ENCODE measurements at regions not wholly inside any gene's neighbourhood (a gene's known extent, or its start where the extent isn't known, plus 50 kb on each side); places are given as distances from the start of the nearest gene placed in this dataset.

GRCh38 chr5:30663536-30663935 lies 530.0 kb upstream of the CDH6 start:
- H3K79me2 ChIP-seq (ENCODE audit: control insufficient read depth, low read length) = no peaks in the 10 kb centered on the region
- no peaks in the 10 kb centered on the region for H3K9me3 ChIP-seq (ENCODE audit: control insufficient read depth, insufficient read depth, low read length)
- TF ChIP-seq EZH2phosphoT487 (IDR thresholded peaks at IDR 0.05; ENCODE audit: borderline replicate concordance, low read length) = no peak
- TF ChIP-seq, protein P1, sequence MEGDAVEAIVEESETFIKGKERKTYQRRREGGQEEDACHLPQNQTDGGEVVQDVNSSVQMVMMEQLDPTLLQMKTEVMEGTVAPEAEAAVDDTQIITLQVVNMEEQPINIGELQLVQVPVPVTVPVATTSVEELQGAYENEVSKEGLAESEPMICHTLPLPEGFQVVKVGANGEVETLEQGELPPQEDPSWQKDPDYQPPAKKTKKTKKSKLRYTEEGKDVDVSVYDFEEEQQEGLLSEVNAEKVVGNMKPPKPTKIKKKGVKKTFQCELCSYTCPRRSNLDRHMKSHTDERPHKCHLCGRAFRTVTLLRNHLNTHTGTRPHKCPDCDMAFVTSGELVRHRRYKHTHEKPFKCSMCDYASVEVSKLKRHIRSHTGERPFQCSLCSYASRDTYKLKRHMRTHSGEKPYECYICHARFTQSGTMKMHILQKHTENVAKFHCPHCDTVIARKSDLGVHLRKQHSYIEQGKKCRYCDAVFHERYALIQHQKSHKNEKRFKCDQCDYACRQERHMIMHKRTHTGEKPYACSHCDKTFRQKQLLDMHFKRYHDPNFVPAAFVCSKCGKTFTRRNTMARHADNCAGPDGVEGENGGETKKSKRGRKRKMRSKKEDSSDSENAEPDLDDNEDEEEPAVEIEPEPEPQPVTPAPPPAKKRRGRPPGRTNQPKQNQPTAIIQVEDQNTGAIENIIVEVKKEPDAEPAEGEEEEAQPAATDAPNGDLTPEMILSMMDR (IDR thresholded peaks at IDR 0.05; ENCODE audit: low read depth, low read length, poor library complexity, severe bottlenecking) = no peak
- H3K27me3 ChIP-seq (ENCODE audit: control insufficient read depth, low read length) = no peaks in the 10 kb centered on the region
- H3F3A ChIP-seq (ENCODE audit: control insufficient read depth, insufficient read depth) = no peaks in the 10 kb centered on the region
- no peaks in the 10 kb centered on the region for H3K4me1 ChIP-seq (ENCODE audit: control insufficient read depth, low read length)
- no peaks in the 10 kb centered on the region for H3K36me3 ChIP-seq (ENCODE audit: control insufficient read depth, low read length)
- H3K4me3 ChIP-seq (ENCODE audit: low read length) = no peak overlapping the region
- no peaks in the 10 kb centered on the region for H4K20me1 ChIP-seq (ENCODE audit: control insufficient read depth, insufficient read depth, low read depth, low read length)
- no peak overlapping the region for H3K27ac ChIP-seq (ENCODE audit: low read depth, low read length)
- H3K4me2 ChIP-seq (ENCODE audit: low read length) = no peak overlapping the region
- H3K9me2 ChIP-seq (replicated peaks; ENCODE audit: control insufficient read depth, low read length) = no peaks in the 10 kb centered on the region

- Histone ChIP-seq H3K4me3 (ENCODE audit: low read length) (no peak overlapping the region), H3K27ac (ENCODE audit: low read depth, low read length) (no peak overlapping the region), H4K20me1 (ENCODE audit: control insufficient read depth, insufficient read depth, low read depth, low read length) (no peaks in the 10 kb centered on the region), H3K4me2 (ENCODE audit: low read length) (no peak overlapping the region), H3K9me2 (replicated peaks; ENCODE audit: control insufficient read depth, low read length) (no peaks in the 10 kb centered on the region), H3K79me2 (ENCODE audit: control insufficient read depth, low read length) (no peaks in the 10 kb centered on the region), H3K9me3 (ENCODE audit: control insufficient read depth, insufficient read depth, low read length) (no peaks in the 10 kb centered on the region), H3F3A (ENCODE audit: control insufficient read depth, insufficient read depth) (no peaks in the 10 kb centered on the region), H3K36me3 (ENCODE audit: control insufficient read depth, low read length) (no peaks in the 10 kb centered on the region), H3K4me1 (ENCODE audit: control insufficient read depth, low read length) (no peaks in the 10 kb centered on the region), H3K27me3 (ENCODE audit: control insufficient read depth, low read length) (no peaks in the 10 kb centered on the region)
- TF ChIP-seq, protein P1 (IDR thresholded peaks at IDR 0.05; ENCODE audit: low read depth, low read length, poor library complexity, severe bottlenecking) = no peak
- no peak for TF ChIP-seq EZH2phosphoT487 (IDR thresholded peaks at IDR 0.05; ENCODE audit: borderline replicate concordance, low read length)
Measured at GRCh38 chr5:30662373-30662772, 531.1 kb upstream of the CDH6 start.

GRCh38 chr5:30661730-30662129 lies 531.8 kb upstream of the CDH6 start:
- Histone ChIP-seq H3K79me2 (ENCODE audit: control insufficient read depth, low read length) (no peaks in the 10 kb centered on the region), H3K27me3 (ENCODE audit: control insufficient read depth, low read length) (no peaks in the 10 kb centered on the region), H4K20me1 (ENCODE audit: control insufficient read depth, insufficient read depth, low read depth, low read length) (no peaks in the 10 kb centered on the region), H3K4me1 (ENCODE audit: control insufficient read depth, low read length) (no peaks in the 10 kb centered on the region), H3K9me3 (ENCODE audit: control insufficient read depth, insufficient read depth, low read length) (no peaks in the 10 kb centered on the region), H3K4me3 (ENCODE audit: low read length) (no peak overlapping the region), H3K36me3 (ENCODE audit: control insufficient read depth, low read length) (no peaks in the 10 kb centered on the region), H3F3A (ENCODE audit: control insufficient read depth, insufficient read depth) (no peaks in the 10 kb centered on the region), H3K27ac (ENCODE audit: low read depth, low read length) (no peak overlapping the region), H3K9me2 (replicated peaks; ENCODE audit: control insufficient read depth, low read length) (no peaks in the 10 kb centered on the region), H3K4me2 (ENCODE audit: low read length) (no peak overlapping the region)
- TF ChIP-seq, protein P1 (IDR thresholded peaks at IDR 0.05; ENCODE audit: low read depth, low read length, poor library complexity, severe bottlenecking) = no peak
- TF ChIP-seq EZH2phosphoT487 (IDR thresholded peaks at IDR 0.05; ENCODE audit: borderline replicate concordance, low read length) = no peak

GRCh38 chr5:30659417-30659816 lies 534.1 kb upstream of the CDH6 start:
- no peak overlapping the region for H3K4me3 ChIP-seq (ENCODE audit: low read length)
- no peak overlapping the region for H3K4me2 ChIP-seq (ENCODE audit: low read length)
- no peak for TF ChIP-seq EZH2phosphoT487 (IDR thresholded peaks at IDR 0.05; ENCODE audit: borderline replicate concordance, low read length)
- TF ChIP-seq, protein P1 (IDR thresholded peaks at IDR 0.05; ENCODE audit: low read depth, low read length, poor library complexity, severe bottlenecking) = no peak
- H3K79me2 ChIP-seq (ENCODE audit: control insufficient read depth, low read length) = no peaks in the 10 kb centered on the region
- no peaks in the 10 kb centered on the region for H3F3A ChIP-seq (ENCODE audit: control insufficient read depth, insufficient read depth)
- no peaks in the 10 kb centered on the region for H3K4me1 ChIP-seq (ENCODE audit: control insufficient read depth, low read length)
- no peaks in the 10 kb centered on the region for H3K27me3 ChIP-seq (ENCODE audit: control insufficient read depth, low read length)
- no peak overlapping the region for H3K27ac ChIP-seq (ENCODE audit: low read depth, low read length)
- no peaks in the 10 kb centered on the region for H3K9me3 ChIP-seq (ENCODE audit: control insufficient read depth, insufficient read depth, low read length)
- H3K36me3 ChIP-seq (ENCODE audit: control insufficient read depth, low read length) = no peaks in the 10 kb centered on the region
- H3K9me2 ChIP-seq (replicated peaks; ENCODE audit: control insufficient read depth, low read length) = no peaks in the 10 kb centered on the region
- no peaks in the 10 kb centered on the region for H4K20me1 ChIP-seq (ENCODE audit: control insufficient read depth, insufficient read depth, low read depth, low read length)
